Smooth muscle cell (in vitro differentiated cells): ENCODE measurements at regions not wholly inside any gene's neighbourhood (a gene's known extent, or its start where the extent isn't known, plus 50 kb on each side); places are given as distances from the start of the nearest gene placed in this dataset.

Experiments
- DNase-seq: peaks from one replicate; lab custom pipeline; 2025; ENCODE audit not compliant: unreplicated experiment; lab: John Stamatoyannopoulos, UW
- H2AFZ ChIP-seq: fragments of 200-600 bp; sonication (generic); 2 replicates; pipeline ENCODE4 v1.6.0; 2016; ENCODE audit warnings: antibody characterized with exemption, low read depth, mild to moderate bottlenecking
- H3F3A ChIP-seq: fragments of 200-600 bp; sonication (generic); 2 replicates; pipeline ENCODE4 v1.6.0; 2017; ENCODE audit warnings: antibody characterized with exemption, low read depth
- H3K27ac ChIP-seq: fragments of 200-600 bp; sonication (generic); 2 replicates; pipeline ENCODE4 v1.5.1; 2016; ENCODE audit warnings: low read depth, mild to moderate bottlenecking
- H3K27me3 ChIP-seq: fragments of 200-600 bp; sonication (generic); 2 replicates; pipeline ENCODE4 v1.6.1; 2016; ENCODE audit warnings: low read depth, mild to moderate bottlenecking
- H3K36me3 ChIP-seq: fragments of 200-600 bp; sonication (generic); 2 replicates; pipeline ENCODE4 v1.5.1; 2016; ENCODE audit warnings: low read depth
- H3K4me1 ChIP-seq: fragments of 200-600 bp; sonication (generic); 2 replicates; pipeline ENCODE4 v1.5.1; 2016; ENCODE audit warnings: low read depth
- H3K4me2 ChIP-seq: fragments of 200-600 bp; sonication (generic); 2 replicates; pipeline ENCODE4 v1.6.0; 2016; ENCODE audit warnings: mild to moderate bottlenecking
- H3K4me3 ChIP-seq: fragments of 200-600 bp; sonication (generic); 2 replicates; pipeline ENCODE4 v1.5.1; 2016; ENCODE audit warnings: mild to moderate bottlenecking
- H3K79me2 ChIP-seq: fragments of 200-600 bp; sonication (generic); 2 replicates; pipeline ENCODE4 v1.6.0; 2016; ENCODE audit warnings: low read depth, mild to moderate bottlenecking
- H3K9ac ChIP-seq: fragments of 200-600 bp; sonication (generic); 2 replicates; pipeline ENCODE4 v1.6.0; 2016; ENCODE audit warnings: low read depth
- H3K9me3 ChIP-seq: fragments of 200-600 bp; sonication (generic); replicated peaks from 2 replicates; pipeline ENCODE4 v1.5.1; 2016; ENCODE audit warnings: low read depth
- H4K20me1 ChIP-seq: fragments of 200-600 bp; sonication (generic); 2 replicates; pipeline ENCODE4 v1.6.0; 2016; ENCODE audit warnings: low read depth
- WGBS: methylation state at CpG from one replicate; pipeline ENCODE4 v1.1.7; 2016; ENCODE audit warnings: low lambda C conversion rate; 5-methylcytosine and 5-hydroxymethylcytosine counted together
- TF ChIP-seq, protein P1 (sequence below): fragments of 200-600 bp; sonication (generic); IDR thresholded peaks from 2 replicates; pipeline ENCODE4 v1.5.1; 2017; ENCODE audit warnings: borderline replicate concordance, mild to moderate bottlenecking, antibody characterized with exemption; ENCODE audit not compliant: insufficient read depth, poor library complexity, severe bottlenecking

DNA sequence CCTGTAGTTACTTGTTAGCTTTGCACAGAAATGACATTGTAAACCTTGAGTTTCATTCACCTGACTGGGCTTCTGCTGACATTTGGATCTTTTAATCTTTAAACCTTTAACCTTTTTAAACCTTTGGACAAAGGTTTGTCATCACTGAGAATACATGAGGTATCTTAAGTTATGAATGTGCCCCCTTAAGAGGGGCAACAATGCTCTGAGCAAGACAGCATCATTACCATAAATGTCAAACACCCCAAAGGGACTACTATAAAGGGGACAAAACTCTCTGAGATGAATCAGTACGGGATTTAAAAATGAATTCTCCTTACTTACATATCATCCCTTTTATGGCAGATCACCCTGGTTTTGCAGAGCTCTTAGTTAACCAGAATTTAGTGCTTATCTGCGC is 203.3 kb downstream of the COG6 start:
- WGBS: 80% methylated on average over 2 of the region's 2 CpGs
- H3K27me3 ChIP-seq: no peaks in the 10 kb centered on the region
- H2AFZ ChIP-seq: no peak overlapping the region
- no peaks in the 10 kb centered on the region for H4K20me1 ChIP-seq
- no peak overlapping the region for H3K4me2 ChIP-seq
- no peaks in the 10 kb centered on the region for H3K9me3 ChIP-seq
- no peak overlapping the region for H3K27ac ChIP-seq
- H3K4me3 ChIP-seq: no peak overlapping the region
- H3K79me2 ChIP-seq: no peaks in the 10 kb centered on the region
- TF ChIP-seq, protein P1, sequence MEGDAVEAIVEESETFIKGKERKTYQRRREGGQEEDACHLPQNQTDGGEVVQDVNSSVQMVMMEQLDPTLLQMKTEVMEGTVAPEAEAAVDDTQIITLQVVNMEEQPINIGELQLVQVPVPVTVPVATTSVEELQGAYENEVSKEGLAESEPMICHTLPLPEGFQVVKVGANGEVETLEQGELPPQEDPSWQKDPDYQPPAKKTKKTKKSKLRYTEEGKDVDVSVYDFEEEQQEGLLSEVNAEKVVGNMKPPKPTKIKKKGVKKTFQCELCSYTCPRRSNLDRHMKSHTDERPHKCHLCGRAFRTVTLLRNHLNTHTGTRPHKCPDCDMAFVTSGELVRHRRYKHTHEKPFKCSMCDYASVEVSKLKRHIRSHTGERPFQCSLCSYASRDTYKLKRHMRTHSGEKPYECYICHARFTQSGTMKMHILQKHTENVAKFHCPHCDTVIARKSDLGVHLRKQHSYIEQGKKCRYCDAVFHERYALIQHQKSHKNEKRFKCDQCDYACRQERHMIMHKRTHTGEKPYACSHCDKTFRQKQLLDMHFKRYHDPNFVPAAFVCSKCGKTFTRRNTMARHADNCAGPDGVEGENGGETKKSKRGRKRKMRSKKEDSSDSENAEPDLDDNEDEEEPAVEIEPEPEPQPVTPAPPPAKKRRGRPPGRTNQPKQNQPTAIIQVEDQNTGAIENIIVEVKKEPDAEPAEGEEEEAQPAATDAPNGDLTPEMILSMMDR: no peak
- no peaks in the 10 kb centered on the region for H3K36me3 ChIP-seq
- no peak for DNase-seq
- H3K4me1 ChIP-seq: peaks cover 6% of the 10 kb centered on the region
- no peak overlapping the region for H3K9ac ChIP-seq
- no peaks in the 10 kb centered on the region for H3F3A ChIP-seq

DNA sequence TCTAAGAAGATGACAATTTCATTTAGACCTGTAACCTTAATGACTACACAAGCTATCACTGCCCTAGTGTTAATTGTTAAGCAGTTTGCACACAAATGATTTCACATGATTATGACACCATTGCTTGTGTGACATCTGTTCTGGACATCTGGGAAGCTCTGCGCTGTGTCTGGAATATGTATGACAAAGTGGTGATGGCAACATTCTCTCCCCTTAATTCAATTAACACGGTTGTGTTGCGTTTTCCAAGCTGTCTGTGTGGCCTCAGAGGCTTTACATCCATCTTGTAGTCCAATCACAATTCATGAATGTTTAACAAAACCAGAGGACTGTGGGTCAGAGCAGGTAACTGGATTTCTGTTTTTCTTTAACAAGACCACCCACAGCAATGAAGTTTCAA is 204.4 kb downstream of the COG6 start:
- no peak for DNase-seq
- Histone ChIP-seq H3K4me1 (peaks cover 6% of the 10 kb centered on the region), H3K4me2 (no peak overlapping the region), H4K20me1 (no peaks in the 10 kb centered on the region), H3K9ac (no peak overlapping the region), H3K79me2 (no peaks in the 10 kb centered on the region), H3K9me3 (no peaks in the 10 kb centered on the region), H3K27ac (no peak overlapping the region), H3K27me3 (no peaks in the 10 kb centered on the region), H3F3A (no peaks in the 10 kb centered on the region), H3K36me3 (no peaks in the 10 kb centered on the region), H2AFZ (no peak overlapping the region), H3K4me3 (no peak overlapping the region)
- TF ChIP-seq, protein P1: no peak
- 81% methylated on average over 3 of the region's 3 CpGs for WGBS

DNA sequence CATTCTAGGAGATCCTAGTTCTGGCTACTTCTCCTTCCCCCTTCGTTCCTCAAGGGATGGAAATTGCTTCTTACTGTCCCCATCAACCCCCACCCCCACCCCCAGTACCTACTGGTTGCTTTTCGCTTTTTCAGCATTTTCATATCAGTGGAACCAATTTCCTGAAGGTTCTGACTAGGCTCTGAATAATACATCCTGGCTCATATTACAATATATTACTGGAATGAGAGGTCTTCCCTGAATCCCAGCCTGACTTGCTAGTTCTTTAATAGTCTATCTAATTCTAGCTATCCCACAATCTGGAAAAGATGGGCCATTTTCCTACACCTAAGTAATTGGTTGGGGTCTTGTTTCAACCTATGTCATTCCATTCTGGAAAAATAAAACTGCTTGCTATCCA is 207.4 kb downstream of the COG6 start:
- Histone ChIP-seq H3K27me3 (no peaks in the 10 kb centered on the region), H3K36me3 (no peaks in the 10 kb centered on the region), H4K20me1 (no peaks in the 10 kb centered on the region), H2AFZ (no peak overlapping the region), H3F3A (no peaks in the 10 kb centered on the region), H3K79me2 (no peaks in the 10 kb centered on the region), H3K4me3 (no peak overlapping the region), H3K4me2 (no peak overlapping the region), H3K9me3 (no peaks in the 10 kb centered on the region), H3K4me1 (no peaks in the 10 kb centered on the region), H3K9ac (no peak overlapping the region), H3K27ac (no peak overlapping the region)
- TF ChIP-seq, protein P1: no peak
- DNase-seq: no peak
- 86% methylated on average over 2 of the region's 2 CpGs for WGBS

DNA sequence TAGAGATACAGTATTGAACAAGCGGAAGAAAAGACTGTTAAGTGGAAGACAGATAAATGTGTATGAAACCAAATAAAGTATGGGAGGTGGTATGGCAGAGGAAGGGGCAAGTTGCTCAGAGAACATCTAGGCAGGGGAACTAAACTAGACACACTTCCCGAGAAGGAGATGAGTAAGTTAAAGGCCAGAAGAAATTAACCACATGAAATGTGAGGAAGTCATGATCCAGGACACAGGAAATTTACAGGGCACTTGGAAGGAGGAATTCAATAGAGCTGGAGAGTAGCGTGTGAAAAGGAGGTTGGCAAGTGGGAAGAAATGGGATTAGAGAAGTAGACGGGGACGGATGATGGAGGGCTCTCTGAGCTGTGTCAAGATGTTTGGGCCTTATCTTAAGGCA is 208.8 kb downstream of the COG6 start:
- Histone ChIP-seq H3K79me2 (no peaks in the 10 kb centered on the region), H3K36me3 (no peaks in the 10 kb centered on the region), H3K4me2 (no peak overlapping the region), H3K4me1 (no peaks in the 10 kb centered on the region), H3K9me3 (no peaks in the 10 kb centered on the region), H3K27me3 (no peaks in the 10 kb centered on the region), H4K20me1 (no peaks in the 10 kb centered on the region), H3K9ac (no peak overlapping the region), H3F3A (no peaks in the 10 kb centered on the region), H2AFZ (no peak overlapping the region), H3K4me3 (no peak overlapping the region), H3K27ac (no peak overlapping the region)
- TF ChIP-seq, protein P1: no peak
- 87% methylated on average over 5 of the region's 5 CpGs for WGBS
- DNase-seq: no peak
